Keratinocyte (primary cell): ENCODE measurements at regions not wholly inside any gene's neighbourhood (a gene's known extent, or its start where the extent isn't known, plus 50 kb on each side); places are given as distances from the start of the nearest gene placed in this dataset.

ENCODE experiments used
- CTCF ChIP-seq, 3 experiments: IDR thresholded peaks in 1 of 3; conservative IDR thresholded peaks in 1 of 3; optimal IDR thresholded peaks in 1 of 3; 2 replicates in 2 of 3; 3 replicates in 1 of 3; pipeline versions ENCODE3 to v1.5.1; 2011; ENCODE audit warnings: low read length in 3 of 3, mild to moderate bottlenecking in 3 of 3, moderate library complexity in 2 of 3, control low read depth in 1 of 3, inconsistent platforms in 1 of 3; ENCODE audit not compliant: insufficient read depth in 2 of 3; ENCODE audit errors: extremely low read depth in 1 of 3
- EZH2 ChIP-seq: IDR thresholded peaks from one replicate; pipeline ENCODE4 v1.6.1; 2012; ENCODE audit warnings: inconsistent platforms, mild to moderate bottlenecking, low read length, moderate library complexity

- no peak for TF ChIP-seq CTCF (optimal IDR thresholded peaks at IDR 0.05 in 1 of 3, IDR thresholded peaks at IDR 0.05 in 1 of 3, conservative IDR thresholded peaks at IDR 0.05 in 1 of 3; ENCODE audit: extremely low read depth in 1 of 3, insufficient read depth in 2 of 3, low read length in 3 of 3)
- TF ChIP-seq EZH2: no peak
These were observed 238.5 kb upstream of the SASH1 start for GRCh38 chr6:148104131-148104530.
